IPS-11a (cell line): ENCODE measurements at regions not wholly inside any gene's neighbourhood (a gene's known extent, or its start where the extent isn't known, plus 50 kb on each side); places are given as distances from the start of the nearest gene placed in this dataset.

Experiments used
- H3K4me3 ChIP-seq: one replicate; pipeline ENCODE4 v1.5.1; 2013; ENCODE audit warnings: low read depth, low read length, control low read depth

GRCh38 chr6:56771189-56771588 lies 128.5 kb upstream of the DST start:
- no peak overlapping the region for H3K4me3 ChIP-seq

GRCh38 chr6:56770011-56770520 lies 127.4 kb upstream of the DST start:
- no peak overlapping the region for H3K4me3 ChIP-seq

- no peak overlapping the region for H3K4me3 ChIP-seq
Measured at GRCh38 chr6:56767892-56768531, 125.3 kb upstream of the DST start.

GRCh38 chr6:56767435-56767834 lies 124.7 kb upstream of the DST start:
- H3K4me3 ChIP-seq, result no peak overlapping the region

GRCh38 chr6:56766806-56767178 lies 124.1 kb upstream of the DST start:
- no peak overlapping the region for H3K4me3 ChIP-seq

- H3K4me3 ChIP-seq, result no peak overlapping the region
Measured at GRCh38 chr6:56766139-56766805, 123.6 kb upstream of the DST start.

- H3K4me3 ChIP-seq, result no peak overlapping the region
Measured at GRCh38 chr6:56765494-56765893, 122.8 kb upstream of the DST start.

- no peak overlapping the region for H3K4me3 ChIP-seq
Measured at GRCh38 chr6:56764081-56764566, 121.4 kb upstream of the DST start.

GRCh38 chr6:56761651-56762050 lies 119.0 kb upstream of the DST start:
- no peak overlapping the region for H3K4me3 ChIP-seq

GRCh38 chr6:56760842-56761241 lies 118.2 kb upstream of the DST start:
- no peak overlapping the region for H3K4me3 ChIP-seq

GRCh38 chr6:56759521-56759920 lies 116.8 kb upstream of the DST start:
- H3K4me3 ChIP-seq, result no peak overlapping the region

GRCh38 chr6:56758553-56758952 lies 115.9 kb upstream of the DST start:
- H3K4me3 ChIP-seq, result no peak overlapping the region

GRCh38 chr6:56758120-56758519 lies 115.4 kb upstream of the DST start:
- H3K4me3 ChIP-seq, result no peak overlapping the region

- H3K4me3 ChIP-seq, result no peak overlapping the region
Measured at GRCh38 chr6:56757588-56757984, 114.9 kb upstream of the DST start.

- no peak overlapping the region for H3K4me3 ChIP-seq
Measured at GRCh38 chr6:56756791-56757587, 114.3 kb upstream of the DST start.

GRCh38 chr6:56756219-56756789 lies 113.6 kb upstream of the DST start:
- no peak overlapping the region for H3K4me3 ChIP-seq

- H3K4me3 ChIP-seq, result no peak overlapping the region
Measured at GRCh38 chr6:56755040-56755439, 112.4 kb upstream of the DST start.

- no peak overlapping the region for H3K4me3 ChIP-seq
Measured at GRCh38 chr6:56753811-56754210, 111.1 kb upstream of the DST start.

GRCh38 chr6:56752534-56752933 lies 109.8 kb upstream of the DST start:
- H3K4me3 ChIP-seq, result no peak overlapping the region

GRCh38 chr6:56752009-56752408 lies 109.3 kb upstream of the DST start:
- no peak overlapping the region for H3K4me3 ChIP-seq

GRCh38 chr6:56751604-56752003 lies 108.9 kb upstream of the DST start:
- no peak overlapping the region for H3K4me3 ChIP-seq
